CD4-positive, alpha-beta T cell treated with Interleukin-4 for 1 hour (primary cell): ENCODE measurements at regions not wholly inside any gene's neighbourhood (a gene's known extent, or its start where the extent isn't known, plus 50 kb on each side); places are given as distances from the start of the nearest gene placed in this dataset.
"Not testable (repeated sequence)": the region's sequence is repeated elsewhere in the genome, so short reads cannot be mapped to it uniquely, and the experiment has no call there.

Experiments
- DNase-seq, 2 donors: peaks; one replicate each; pipeline ENCODE4 v3.0.0-alpha.2; 2020 to 2022

DNA sequence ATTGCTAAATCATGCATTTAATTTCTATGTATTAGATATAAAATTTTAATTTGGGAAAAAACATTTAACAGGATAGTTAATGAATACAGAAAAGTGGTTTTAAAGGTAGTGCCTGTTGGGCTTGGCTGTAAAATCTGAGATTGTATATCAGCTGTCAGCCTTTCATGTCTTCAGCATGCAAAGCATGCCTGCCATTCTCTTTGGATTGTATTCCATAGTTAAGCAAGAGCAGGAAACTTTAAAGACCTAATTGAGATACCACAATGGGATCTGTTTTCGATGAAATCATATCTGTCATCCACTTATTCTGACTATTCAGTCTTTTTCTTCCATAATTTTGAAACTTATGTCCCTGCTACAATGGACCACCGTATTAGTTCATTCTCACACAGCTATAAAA is 451.0 kb upstream of the DDI1 start:
- no peak for DNase-seq

DNA sequence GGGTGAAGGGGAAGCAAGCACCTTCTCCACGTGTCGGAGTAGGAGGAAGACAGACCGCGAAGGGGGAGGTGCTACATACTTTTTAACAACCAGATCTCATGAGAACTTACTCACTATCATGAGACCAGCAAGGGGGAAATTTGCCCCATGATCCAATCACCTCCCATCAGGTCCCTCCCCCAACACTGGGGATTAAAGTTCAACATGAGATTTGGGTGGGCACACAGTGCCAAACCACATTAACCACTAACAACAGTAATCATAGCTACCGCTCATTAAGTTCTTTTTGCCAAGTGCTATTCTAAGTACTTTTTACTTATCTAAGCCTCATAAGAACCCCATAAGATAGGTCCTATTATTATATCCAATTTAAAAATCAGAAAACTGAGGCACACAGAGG is 450.5 kb upstream of the DDI1 start:
- no peak for DNase-seq

DNA sequence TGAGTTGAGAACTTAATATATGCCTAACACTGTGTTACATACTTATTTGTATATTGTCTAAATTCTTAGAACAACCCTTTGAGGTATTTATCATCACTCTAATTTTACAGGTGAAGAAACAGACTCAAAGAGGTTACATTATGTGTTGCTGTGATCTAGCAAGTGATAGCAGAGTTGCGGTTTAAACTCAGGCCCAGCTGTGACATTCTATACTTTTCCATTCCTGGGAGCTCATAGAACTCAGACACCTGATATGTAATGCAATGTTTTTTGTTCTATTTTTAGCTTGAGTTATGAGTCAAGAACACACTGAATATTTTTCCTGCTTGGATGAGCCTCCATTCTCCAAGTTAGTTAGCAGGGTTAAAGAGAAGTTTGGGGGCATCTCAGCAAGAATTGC is 449.7 kb upstream of the DDI1 start:
- no peak for DNase-seq

DNA sequence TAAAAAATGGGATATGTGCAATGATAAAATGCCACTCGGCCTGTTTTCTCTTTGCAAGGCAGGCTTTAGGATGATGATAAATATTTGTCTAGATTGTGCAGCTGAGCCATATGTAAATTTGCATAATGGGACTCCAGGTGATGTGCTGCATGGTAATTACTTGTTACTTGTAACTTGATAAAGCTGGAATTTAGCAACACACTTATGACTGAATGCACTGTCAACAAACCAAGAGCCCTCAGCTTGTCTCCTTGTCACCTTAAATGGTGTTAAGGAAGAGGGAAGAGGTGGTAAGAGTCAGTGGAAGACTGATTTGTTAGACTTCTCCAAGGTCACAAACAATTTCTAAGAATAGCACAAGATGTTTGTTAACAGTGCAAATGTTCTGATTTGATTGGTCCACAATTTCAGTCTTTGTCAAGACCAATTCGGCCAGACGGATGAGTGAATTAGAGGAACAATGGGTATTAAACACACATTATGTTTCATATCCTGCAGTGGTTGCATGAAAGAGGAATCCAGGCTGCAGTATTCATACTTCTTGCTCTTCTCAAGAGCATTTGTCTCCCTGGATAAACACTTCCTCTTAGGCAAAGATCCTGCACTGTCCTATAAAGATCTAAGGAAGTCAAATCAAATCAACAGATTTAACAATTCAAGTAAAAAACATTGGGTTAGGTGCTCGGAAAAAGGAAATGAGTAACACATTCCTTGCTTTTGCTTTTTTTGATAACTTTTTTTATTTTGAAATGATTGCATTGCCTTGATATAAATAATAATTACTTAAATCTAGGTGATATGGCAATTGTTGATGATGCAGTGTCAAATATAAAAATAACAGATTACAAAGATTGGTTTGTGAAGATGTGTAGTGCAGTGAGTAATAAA is 448.3 kb upstream of the DDI1 start:
- no peak for DNase-seq

DNA sequence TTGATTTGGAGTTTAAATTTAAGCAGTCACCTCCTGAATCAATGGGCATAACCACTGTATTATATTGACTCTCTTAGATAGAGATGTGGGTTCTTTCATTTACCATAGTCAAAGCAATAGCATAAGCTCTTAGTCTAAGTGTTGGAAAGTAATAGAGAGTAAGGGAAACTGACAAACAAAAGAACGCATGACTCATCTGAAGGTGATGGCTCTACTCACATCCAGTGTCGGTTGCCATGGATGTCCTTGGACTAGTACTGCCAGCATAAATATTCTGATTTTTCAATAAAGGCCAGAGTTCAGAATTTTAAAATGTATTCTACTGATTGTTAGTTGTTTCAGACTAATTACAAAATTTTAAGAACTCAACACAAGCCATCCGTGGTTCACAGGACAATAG is 444.9 kb upstream of the DDI1 start:
- no peak for DNase-seq

- no peak for DNase-seq
Measured at GRCh38 chr11:103594283-103594682, 442.2 kb upstream of the DDI1 start.

DNA sequence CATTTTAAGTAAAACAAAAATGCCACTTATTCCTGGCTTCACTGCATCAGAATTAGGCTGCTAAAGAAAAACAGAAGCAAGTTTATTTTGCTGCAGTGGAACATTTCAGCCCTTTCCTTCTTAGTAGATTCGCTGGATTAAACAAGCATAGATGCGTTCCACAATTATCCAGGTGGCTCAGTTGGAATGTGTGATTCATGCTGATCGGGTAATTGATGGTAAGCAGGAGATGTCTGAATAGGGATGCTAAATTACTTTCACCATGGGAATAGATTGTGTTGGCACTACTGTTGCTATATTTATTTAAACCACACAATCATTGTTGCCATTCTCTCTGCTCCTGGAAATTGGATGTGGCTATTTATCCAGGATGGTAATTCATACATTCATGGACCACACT is 440.1 kb upstream of the DDI1 start:
- no peak for DNase-seq

GRCh38 chr11:103601225-103601846 is 435.1 kb upstream of the DDI1 start:
- peak in 1 of 2 donors; percentile 33 for DNase-seq

DNA sequence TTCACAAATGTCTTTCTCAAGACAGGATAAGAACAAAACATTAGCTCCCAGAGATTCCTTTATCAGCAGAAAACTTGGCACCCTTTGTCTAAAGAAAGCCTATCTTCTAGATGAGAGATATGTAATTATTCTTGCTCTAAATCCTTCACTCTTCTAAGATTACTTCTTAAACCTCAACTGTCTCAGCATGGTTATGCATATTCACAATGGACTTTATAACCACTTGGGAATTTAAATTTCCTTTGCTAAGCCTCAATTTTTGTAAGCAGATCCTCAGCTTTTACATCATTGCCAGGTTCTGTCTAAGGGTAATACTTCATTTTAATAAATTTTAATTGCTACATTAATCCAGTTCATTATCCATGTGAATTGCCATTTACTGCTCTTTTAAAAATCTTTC is 433.6 kb upstream of the DDI1 start:
- DNase-seq: no peak

DNA sequence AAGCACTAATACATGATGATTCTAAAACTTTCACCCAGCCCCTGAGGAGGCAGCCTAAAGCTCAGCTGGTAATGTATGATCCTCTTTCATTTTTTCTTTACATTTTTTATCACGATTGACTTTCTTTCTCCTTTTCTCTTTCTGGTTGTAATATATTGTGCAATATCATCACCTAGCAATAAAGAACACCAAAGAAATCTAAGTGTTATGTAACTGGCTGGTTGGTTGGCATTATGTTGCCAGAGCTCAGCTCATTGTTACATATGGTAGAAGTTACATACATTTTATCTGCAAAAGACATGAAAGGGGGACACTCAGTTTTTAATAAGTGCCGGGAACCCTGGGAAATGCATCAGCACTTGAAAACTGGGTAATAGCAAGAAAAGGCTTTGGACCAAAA is 432.1 kb upstream of the DDI1 start:
- no peak for DNase-seq

GRCh38 chr11:103608566-103608965 is 427.9 kb upstream of the DDI1 start:
- DNase-seq: no peak

- DNase-seq: no peak
Measured at GRCh38 chr11:103609117-103610066, 427.0 kb upstream of the DDI1 start.

GRCh38 chr11:103610435-103610834 is 426.0 kb upstream of the DDI1 start:
- no peak for DNase-seq

GRCh38 chr11:103611526-103612260 is 424.7 kb upstream of the DDI1 start:
- DNase-seq: not testable (repeated sequence)

DNA sequence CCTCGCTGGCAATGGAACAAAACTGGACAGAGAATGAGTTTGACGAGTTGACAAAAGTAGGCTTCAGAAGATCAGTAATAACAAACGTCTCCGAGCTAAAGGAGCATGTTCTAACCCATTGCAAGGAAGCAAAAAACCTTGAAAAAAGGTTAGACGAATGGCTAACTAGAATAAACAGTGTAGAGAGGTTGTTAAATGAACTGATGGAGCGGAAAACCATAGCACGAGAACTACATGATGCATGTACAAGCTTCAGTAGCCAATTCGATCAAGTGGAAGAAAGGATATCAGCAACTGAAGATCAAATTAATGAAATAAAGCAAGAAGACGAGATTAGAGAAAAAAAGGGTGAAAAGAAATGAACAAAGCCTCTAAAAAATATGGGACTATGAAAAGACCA is 424.0 kb upstream of the DDI1 start:
- DNase-seq: not testable (repeated sequence)

DNA sequence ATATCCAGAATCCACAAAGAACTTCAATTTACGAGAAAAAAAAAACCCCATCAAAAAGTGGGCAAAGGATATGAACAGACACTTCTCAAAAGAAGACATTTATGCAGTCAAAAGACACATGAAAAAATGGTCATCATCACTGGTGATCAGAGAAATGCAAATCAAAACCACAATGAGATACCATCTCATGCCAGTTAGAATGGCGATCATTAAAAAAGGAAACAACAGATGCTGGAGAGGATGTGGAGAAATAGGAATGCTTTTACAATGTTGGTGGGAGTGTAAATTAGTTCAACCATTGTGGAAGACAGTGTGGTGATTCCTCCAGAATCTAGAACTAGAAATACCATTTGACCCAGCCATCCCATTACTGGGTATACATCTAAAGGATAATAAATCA is 419.9 kb upstream of the DDI1 start:
- DNase-seq: not testable (repeated sequence)

- DNase-seq: no peak
Measured at GRCh38 chr11:103618528-103618927, 417.9 kb upstream of the DDI1 start.

- no peak for DNase-seq
Measured at GRCh38 chr11:103619480-103619879, 417.0 kb upstream of the DDI1 start.

DNA sequence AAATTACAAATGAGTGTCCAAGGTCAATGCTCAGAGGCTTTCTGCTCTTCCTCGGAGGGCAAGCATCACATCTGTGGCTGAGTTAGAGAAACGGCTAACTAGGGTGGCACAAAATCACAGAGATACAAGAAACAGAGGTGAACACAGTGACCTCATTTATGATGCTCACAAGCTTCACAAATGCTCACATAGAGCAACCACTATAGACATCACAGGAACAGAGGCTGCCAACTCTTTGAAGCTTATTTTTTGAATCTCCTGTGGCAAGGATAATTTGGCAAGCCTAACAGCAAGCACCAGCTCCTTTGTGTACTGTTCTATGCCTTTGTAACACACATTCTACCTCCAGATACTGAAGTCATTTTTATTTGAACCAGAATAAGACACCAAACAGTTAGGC is 416.5 kb upstream of the DDI1 start:
- no peak for DNase-seq

GRCh38 chr11:103622296-103622695 is 414.1 kb upstream of the DDI1 start:
- DNase-seq: no peak

- DNase-seq: no peak
Measured at GRCh38 chr11:103623933-103624332, 412.5 kb upstream of the DDI1 start.
